GM13976 (cell line): ENCODE measurements at regions not wholly inside any gene's neighbourhood (a gene's known extent, or its start where the extent isn't known, plus 50 kb on each side); places are given as distances from the start of the nearest gene placed in this dataset.

Source experiments
- DNase-seq: peaks from one replicate; pipeline ENCODE4 v3.0.0; 2012; ENCODE audit warnings: low spot score
- CTCF ChIP-seq: IDR thresholded peaks from 2 replicates; pipeline ENCODE4 v1.5.1; 2012; ENCODE audit warnings: borderline replicate concordance, mild to moderate bottlenecking; ENCODE audit not compliant: insufficient read depth; ENCODE audit errors: extremely low read depth, missing control alignments, control extremely low read depth
- in situ Hi-C: fragments of 300-500 bp; cut with MboI; formaldehyde crosslinking; loops from one replicate; pipeline ENCODE4 v1.12.0; 2022; ENCODE audit warnings: low sequenced_read_pairs, mixed read lengths, inconsistent platforms; ENCODE audit not compliant: unreplicated experiment

- DNase-seq, result no peak
- no peak for TF ChIP-seq CTCF
These were observed 613.0 kb downstream of the RPS29 start for GRCh38 chr14:48973151-48973550.

GRCh38 chr14:48970943-48971342 lies 615.2 kb downstream of the RPS29 start:
- no peak for DNase-seq
- no peak for TF ChIP-seq CTCF
- in situ Hi-C loops, result no loop called here

More at GRCh38 chr14:48973151-48973550, 613.0 kb downstream of the RPS29 start:
- in situ Hi-C loops, result no loop called here

- DNase-seq, result no peak
- in situ Hi-C loops, result no loop called here
- no peak for TF ChIP-seq CTCF
These were observed 618.8 kb downstream of the RPS29 start for GRCh38 chr14:48967419-48967818.

GRCh38 chr14:48963231-48963790 lies 622.9 kb downstream of the RPS29 start:
- no peak for DNase-seq
- in situ Hi-C loops, result no loop called here
- TF ChIP-seq CTCF, result no peak

GRCh38 chr14:48957486-48957885 lies 628.7 kb downstream of the RPS29 start:
- in situ Hi-C loops, result no loop called here
- no peak for DNase-seq
- TF ChIP-seq CTCF, result no peak

GRCh38 chr14:48955857-48956256 lies 630.3 kb downstream of the RPS29 start:
- no peak for DNase-seq
- TF ChIP-seq CTCF, result no peak
- in situ Hi-C loops, result no loop called here
